ENCODE measurements at regions not wholly inside any gene's neighbourhood (a gene's known extent, or its start where the extent isn't known, plus 50 kb on each side); places are given as distances from the start of the nearest gene placed in this dataset.

GRCh38 chr4:184528713-184529112 lies 54.4 kb upstream of the IRF2 start:
- DNase-seq (ENCODE audit: low read depth in 2 of 2) = no peak

- no peak for DNase-seq (ENCODE audit: low read depth in 2 of 2)
Observed at GRCh38 chr4:184528051-184528450, 53.7 kb upstream of the IRF2 start.

- DNase-seq (ENCODE audit: low read depth in 2 of 2) = no peak
Observed at GRCh38 chr4:184526228-184526627, 51.9 kb upstream of the IRF2 start.
